ENCODE measurements at regions not wholly inside any gene's neighbourhood (a gene's known extent, or its start where the extent isn't known, plus 50 kb on each side); places are given as distances from the start of the nearest gene placed in this dataset.

- Histone ChIP-seq H3K36me3 (no peaks in the 10 kb centered on the region), H3K4me3 (no peak overlapping the region), H3K9me3 (no peaks in the 10 kb centered on the region), H3K27ac (no peak overlapping the region), H3K27me3 (replicated peaks; ENCODE audit: insufficient read depth) (no peaks in the 10 kb centered on the region), H3K4me1 (ENCODE audit: control insufficient read depth in 1 of 2, low read depth in 2 of 2) (no peaks in the 10 kb centered on the region)
- TF ChIP-seq, protein P1, sequence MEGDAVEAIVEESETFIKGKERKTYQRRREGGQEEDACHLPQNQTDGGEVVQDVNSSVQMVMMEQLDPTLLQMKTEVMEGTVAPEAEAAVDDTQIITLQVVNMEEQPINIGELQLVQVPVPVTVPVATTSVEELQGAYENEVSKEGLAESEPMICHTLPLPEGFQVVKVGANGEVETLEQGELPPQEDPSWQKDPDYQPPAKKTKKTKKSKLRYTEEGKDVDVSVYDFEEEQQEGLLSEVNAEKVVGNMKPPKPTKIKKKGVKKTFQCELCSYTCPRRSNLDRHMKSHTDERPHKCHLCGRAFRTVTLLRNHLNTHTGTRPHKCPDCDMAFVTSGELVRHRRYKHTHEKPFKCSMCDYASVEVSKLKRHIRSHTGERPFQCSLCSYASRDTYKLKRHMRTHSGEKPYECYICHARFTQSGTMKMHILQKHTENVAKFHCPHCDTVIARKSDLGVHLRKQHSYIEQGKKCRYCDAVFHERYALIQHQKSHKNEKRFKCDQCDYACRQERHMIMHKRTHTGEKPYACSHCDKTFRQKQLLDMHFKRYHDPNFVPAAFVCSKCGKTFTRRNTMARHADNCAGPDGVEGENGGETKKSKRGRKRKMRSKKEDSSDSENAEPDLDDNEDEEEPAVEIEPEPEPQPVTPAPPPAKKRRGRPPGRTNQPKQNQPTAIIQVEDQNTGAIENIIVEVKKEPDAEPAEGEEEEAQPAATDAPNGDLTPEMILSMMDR (IDR thresholded peaks at IDR 0.05), result no peak
- ATAC-seq (ENCODE audit: insufficient number of reproducible peaks, low FRiP score, low read depth) (no peak), DNase-seq (ENCODE audit: low spot score) (no peak)
Measured at GRCh38 chr18:27483276-27483675, 298.2 kb upstream of the CHST9 start.

- ATAC-seq (ENCODE audit: insufficient number of reproducible peaks, low FRiP score, low read depth) (no peak), DNase-seq (ENCODE audit: low spot score) (no peak)
- H3K4me3 ChIP-seq, result no peak overlapping the region
- no peaks in the 10 kb centered on the region for H3K36me3 ChIP-seq
- H3K9me3 ChIP-seq, result no peaks in the 10 kb centered on the region
- TF ChIP-seq, protein P1 (IDR thresholded peaks at IDR 0.05), result no peak
- H3K27ac ChIP-seq, result no peak overlapping the region
- H3K4me1 ChIP-seq (ENCODE audit: control insufficient read depth in 1 of 2, low read depth in 2 of 2), result no peaks in the 10 kb centered on the region
- no peaks in the 10 kb centered on the region for H3K27me3 ChIP-seq (replicated peaks; ENCODE audit: insufficient read depth)
Measured at GRCh38 chr18:27478459-27478858, 293.4 kb upstream of the CHST9 start.

- H3K4me1 ChIP-seq (ENCODE audit: control insufficient read depth in 1 of 2, low read depth in 2 of 2), result no peaks in the 10 kb centered on the region
- ATAC-seq (ENCODE audit: insufficient number of reproducible peaks, low FRiP score, low read depth) (no peak), DNase-seq (ENCODE audit: low spot score) (no peak)
- no peak overlapping the region for H3K27ac ChIP-seq
- TF ChIP-seq, protein P1 (IDR thresholded peaks at IDR 0.05), result no peak
- H3K27me3 ChIP-seq (replicated peaks; ENCODE audit: insufficient read depth), result no peaks in the 10 kb centered on the region
- H3K36me3 ChIP-seq, result no peaks in the 10 kb centered on the region
- no peaks in the 10 kb centered on the region for H3K9me3 ChIP-seq
- H3K4me3 ChIP-seq, result no peak overlapping the region
Measured at GRCh38 chr18:27473318-27473717, 288.2 kb upstream of the CHST9 start.

DNA sequence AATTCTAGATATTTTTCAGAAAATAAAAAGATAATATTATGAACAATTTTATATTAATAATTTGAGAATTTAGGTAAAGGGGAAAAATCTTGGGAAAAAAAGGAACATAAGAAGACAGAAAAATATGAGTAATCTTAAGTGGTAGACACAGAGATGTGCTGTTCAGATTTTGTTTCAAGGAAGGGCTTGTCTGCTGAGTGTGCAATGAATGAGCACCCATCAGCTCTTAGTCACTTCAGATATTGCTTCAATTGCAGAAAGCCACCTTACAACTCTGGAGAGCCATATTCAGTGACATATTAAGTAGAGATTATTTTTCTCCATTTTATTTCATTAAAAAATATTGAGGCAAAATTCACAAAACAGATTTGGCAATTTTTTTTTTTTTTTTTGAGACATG lies 282.0 kb upstream of the CHST9 start:
- DNase-seq (ENCODE audit: low spot score) (no peak), ATAC-seq (ENCODE audit: insufficient number of reproducible peaks, low FRiP score, low read depth) (no peak)
- Histone ChIP-seq H3K9me3 (no peaks in the 10 kb centered on the region), H3K27me3 (replicated peaks; ENCODE audit: insufficient read depth) (no peaks in the 10 kb centered on the region), H3K36me3 (no peaks in the 10 kb centered on the region), H3K27ac (no peak overlapping the region), H3K4me3 (no peak overlapping the region), H3K4me1 (ENCODE audit: control insufficient read depth in 1 of 2, low read depth in 2 of 2) (no peaks in the 10 kb centered on the region)
- TF ChIP-seq, protein P1 (IDR thresholded peaks at IDR 0.05), result no peak

DNA sequence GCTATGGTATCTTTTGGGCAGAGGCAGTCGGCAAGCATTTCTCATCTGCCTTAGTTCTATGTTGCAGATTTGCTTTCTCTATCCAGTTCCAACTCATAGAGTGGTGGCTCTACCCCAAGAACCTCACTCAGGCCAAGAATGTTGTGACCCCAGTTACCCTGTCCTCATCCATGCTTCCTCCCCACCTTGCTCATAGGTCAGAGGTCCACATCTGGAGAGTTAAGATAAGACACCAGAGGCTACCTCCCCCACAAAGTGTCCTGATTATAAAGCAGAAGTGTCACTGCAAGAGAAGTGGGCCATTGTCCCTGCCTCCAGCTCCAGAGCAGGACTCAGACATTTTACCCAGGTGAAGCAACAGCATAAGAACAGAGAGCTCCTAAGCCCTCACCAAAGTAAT lies 276.8 kb upstream of the CHST9 start:
- TF ChIP-seq, protein P1 (IDR thresholded peaks at IDR 0.05), result no peak
- Histone ChIP-seq H3K27me3 (replicated peaks; ENCODE audit: insufficient read depth) (no peaks in the 10 kb centered on the region), H3K4me1 (ENCODE audit: control insufficient read depth in 1 of 2, low read depth in 2 of 2) (no peaks in the 10 kb centered on the region), H3K36me3 (no peaks in the 10 kb centered on the region), H3K9me3 (no peaks in the 10 kb centered on the region), H3K4me3 (no peak overlapping the region), H3K27ac (no peak overlapping the region)
- DNase-seq (ENCODE audit: low spot score), result no peak
- ATAC-seq (ENCODE audit: insufficient number of reproducible peaks, low FRiP score, low read depth), result no peak
